Mesothelial cell of epicardium (in vitro differentiated cells): ENCODE measurements at regions not wholly inside any gene's neighbourhood (a gene's known extent, or its start where the extent isn't known, plus 50 kb on each side); places are given as distances from the start of the nearest gene placed in this dataset.
"Not testable (repeated sequence)": the region's sequence is repeated elsewhere in the genome, so short reads cannot be mapped to it uniquely, and the experiment has no call there.

Source experiments
- DNase-seq, 2 experiments: peaks; one replicate each; pipeline ENCODE4 v3.0.0; 2021; ENCODE audit warnings: low spot score in 2 of 2; ENCODE audit not compliant: unreplicated experiment in 2 of 2
- H3K27ac Mint-ChIP-seq: 2 replicates; pipeline ENCODE4 v1.8.0; 2021; ENCODE audit warnings: mixed read lengths
- H3K27me3 Mint-ChIP-seq: 2 replicates; pipeline ENCODE4 v1.8.0; 2021; ENCODE audit warnings: low read depth, mixed read lengths
- H3K36me3 Mint-ChIP-seq: 2 replicates; pipeline ENCODE4 v1.8.0; 2021; ENCODE audit warnings: mixed read lengths
- H3K4me1 Mint-ChIP-seq: 2 replicates; pipeline ENCODE4 v1.8.0; 2021; ENCODE audit warnings: mixed read lengths
- H3K4me3 Mint-ChIP-seq: 2 replicates; pipeline ENCODE4 v1.8.0; 2021; ENCODE audit warnings: mild to moderate bottlenecking, moderate library complexity, mixed read lengths
- H3K9me3 Mint-ChIP-seq: 2 replicates; pipeline ENCODE4 v1.8.0; 2021; ENCODE audit warnings: mixed read lengths
- CTCF ChIP-seq: fragments of 200-600 bp; sonication (generic); IDR thresholded peaks from one replicate; pipeline ENCODE4 v1.5.0; 2021; ENCODE audit warnings: antibody characterized with exemption; ENCODE audit not compliant: unreplicated experiment

GRCh38 chr2:107132746-107133145, 246.8 kb upstream of the ST6GAL2 start:
- no peak for DNase-seq
- Mint-ChIP-seq H3K4me3 (no peak overlapping the region), H3K9me3 (peaks cover 5% of the 10 kb centered on the region), H3K27me3 (peaks cover 27% of the 10 kb centered on the region), H3K4me1 (no peaks in the 10 kb centered on the region), H3K27ac (no peak overlapping the region), H3K36me3 (no peaks in the 10 kb centered on the region)
- no peak for TF ChIP-seq CTCF

GRCh38 chr2:107133412-107133811, 247.4 kb upstream of the ST6GAL2 start:
- H3K4me1 Mint-ChIP-seq = no peaks in the 10 kb centered on the region

GRCh38 chr2:107136733-107137132, 250.8 kb upstream of the ST6GAL2 start:
- no peaks in the 10 kb centered on the region for H3K4me1 Mint-ChIP-seq
- no peak overlapping the region for H3K4me3 Mint-ChIP-seq
- H3K9me3 Mint-ChIP-seq = peaks cover 11% of the 10 kb centered on the region
- peaks cover 13% of the 10 kb centered on the region for H3K27me3 Mint-ChIP-seq
- TF ChIP-seq CTCF = no peak
- no peaks in the 10 kb centered on the region for H3K36me3 Mint-ChIP-seq
- no peak for DNase-seq
- H3K27ac Mint-ChIP-seq = no peak overlapping the region

More at GRCh38 chr2:107133412-107133811, 247.4 kb upstream of the ST6GAL2 start:
- TF ChIP-seq CTCF = no peak
- Mint-ChIP-seq H3K36me3 (no peaks in the 10 kb centered on the region), H3K27me3 (peaks cover 26% of the 10 kb centered on the region), H3K4me3 (no peak overlapping the region), H3K27ac (no peak overlapping the region), H3K9me3 (peaks cover 5% of the 10 kb centered on the region)
- DNase-seq = no peak

GRCh38 chr2:107137706-107138105, 251.7 kb upstream of the ST6GAL2 start:
- no peak for DNase-seq
- Mint-ChIP-seq H3K4me3 (no peak overlapping the region), H3K36me3 (no peaks in the 10 kb centered on the region), H3K27me3 (peaks cover 13% of the 10 kb centered on the region), H3K27ac (no peak overlapping the region), H3K4me1 (no peaks in the 10 kb centered on the region), H3K9me3 (peaks cover 18% of the 10 kb centered on the region)
- no peak for TF ChIP-seq CTCF

- TF ChIP-seq CTCF = no peak
- H3K27me3 Mint-ChIP-seq = peaks cover 5% of the 10 kb centered on the region
- no peaks in the 10 kb centered on the region for H3K4me1 Mint-ChIP-seq
- DNase-seq = no peak
- H3K27ac Mint-ChIP-seq = no peak overlapping the region
- no peak overlapping the region for H3K4me3 Mint-ChIP-seq
- H3K9me3 Mint-ChIP-seq = peaks cover 26% of the 10 kb centered on the region
- H3K36me3 Mint-ChIP-seq = no peaks in the 10 kb centered on the region
Observed at GRCh38 chr2:107146181-107146580, 260.2 kb upstream of the ST6GAL2 start.

- not testable (repeated sequence) for H3K36me3 Mint-ChIP-seq, H3K4me1 Mint-ChIP-seq, H3K4me3 Mint-ChIP-seq, DNase-seq, H3K27me3 Mint-ChIP-seq, H3K27ac Mint-ChIP-seq
- peaks cover 25% of the 10 kb centered on the region for H3K9me3 Mint-ChIP-seq
Observed at GRCh38 chr2:107146645-107147044, 260.7 kb upstream of the ST6GAL2 start.
